ENCODE measurements at regions not wholly inside any gene's neighbourhood (a gene's known extent, or its start where the extent isn't known, plus 50 kb on each side); places are given as distances from the start of the nearest gene placed in this dataset.

GRCh38 chr4:141389649-141390048 lies 169.0 kb downstream of the ZNF330 start:
- in situ Hi-C loops (cut with MboI; ENCODE audit: low sequenced_read_pairs in 4 of 4) (no loop called here), intact Hi-C loops (cut with DNase I; ENCODE audit: low total_unique reads) (no loop called here)
- ATAC-seq (no peak), DNase-seq (no peak)
- Histone ChIP-seq H3K27ac (no peak overlapping the region), H3K9me3 (no peaks in the 10 kb centered on the region), H3K4me3 (no peak overlapping the region), H3K36me3 (no peaks in the 10 kb centered on the region), H3K27me3 (no peaks in the 10 kb centered on the region), H3K4me1 (no peaks in the 10 kb centered on the region)
- TF ChIP-seq POLR2A (IDR thresholded peaks at IDR 0.05), result no peak
- no peak for TF ChIP-seq CTCF (IDR thresholded peaks at IDR 0.05 in 4 of 5, conservative IDR thresholded peaks at IDR 0.05 in 1 of 5)

- ATAC-seq (no peak), DNase-seq (no peak)
- TF ChIP-seq POLR2A (IDR thresholded peaks at IDR 0.05) (no peak), CTCF (IDR thresholded peaks at IDR 0.05 in 4 of 5, conservative IDR thresholded peaks at IDR 0.05 in 1 of 5) (no peak)
- H3K27ac ChIP-seq, result no peak overlapping the region
- in situ Hi-C loops (cut with MboI; ENCODE audit: low sequenced_read_pairs in 4 of 4), result no loop called here
- H3K4me3 ChIP-seq, result no peak overlapping the region
- H3K36me3 ChIP-seq, result no peaks in the 10 kb centered on the region
- intact Hi-C loops (cut with DNase I; ENCODE audit: low total_unique reads), result no loop called here
- no peaks in the 10 kb centered on the region for H3K27me3 ChIP-seq
- no peaks in the 10 kb centered on the region for H3K9me3 ChIP-seq
- H3K4me1 ChIP-seq, result no peaks in the 10 kb centered on the region
Observed at GRCh38 chr4:141390571-141390970, 169.9 kb downstream of the ZNF330 start.

GRCh38 chr4:141391293-141391692 lies 170.6 kb downstream of the ZNF330 start:
- TF ChIP-seq POLR2A (IDR thresholded peaks at IDR 0.05) (no peak), CTCF (IDR thresholded peaks at IDR 0.05 in 4 of 5, conservative IDR thresholded peaks at IDR 0.05 in 1 of 5) (no peak)
- H3K4me1 ChIP-seq, result no peaks in the 10 kb centered on the region
- no peaks in the 10 kb centered on the region for H3K9me3 ChIP-seq
- DNase-seq, result no peak
- H3K27me3 ChIP-seq, result no peaks in the 10 kb centered on the region
- in situ Hi-C loops (cut with MboI; ENCODE audit: low sequenced_read_pairs in 4 of 4) (no loop called here), intact Hi-C loops (cut with DNase I; ENCODE audit: low total_unique reads) (no loop called here)
- H3K27ac ChIP-seq, result no peak overlapping the region
- no peaks in the 10 kb centered on the region for H3K36me3 ChIP-seq
- no peak for ATAC-seq
- no peak overlapping the region for H3K4me3 ChIP-seq

- Histone ChIP-seq H3K9me3 (no peaks in the 10 kb centered on the region), H3K4me3 (no peak overlapping the region), H3K27me3 (no peaks in the 10 kb centered on the region), H3K27ac (no peak overlapping the region), H3K4me1 (no peaks in the 10 kb centered on the region), H3K36me3 (no peaks in the 10 kb centered on the region)
- TF ChIP-seq POLR2A (IDR thresholded peaks at IDR 0.05) (no peak), CTCF (IDR thresholded peaks at IDR 0.05 in 4 of 5, conservative IDR thresholded peaks at IDR 0.05 in 1 of 5) (no peak)
- no peak for DNase-seq
- ATAC-seq, result no peak
- in situ Hi-C loops (cut with MboI; ENCODE audit: low sequenced_read_pairs in 4 of 4), result no loop called here
- intact Hi-C loops (cut with DNase I; ENCODE audit: low total_unique reads), result no loop called here
Observed at GRCh38 chr4:141391771-141392170, 171.1 kb downstream of the ZNF330 start.

GRCh38 chr4:141395246-141395830 lies 174.6 kb downstream of the ZNF330 start:
- Histone ChIP-seq H3K36me3 (no peaks in the 10 kb centered on the region), H3K9me3 (no peaks in the 10 kb centered on the region), H3K27me3 (no peaks in the 10 kb centered on the region), H3K4me3 (no peak overlapping the region), H3K4me1 (no peaks in the 10 kb centered on the region), H3K27ac (no peak overlapping the region)
- in situ Hi-C loops (cut with MboI; ENCODE audit: low sequenced_read_pairs in 4 of 4) (no loop called here), intact Hi-C loops (cut with DNase I; ENCODE audit: low total_unique reads) (no loop called here)
- no peak for DNase-seq
- TF ChIP-seq POLR2A (IDR thresholded peaks at IDR 0.05) (no peak), CTCF (IDR thresholded peaks at IDR 0.05 in 4 of 5, conservative IDR thresholded peaks at IDR 0.05 in 1 of 5) (no peak)
- ATAC-seq, result no peak
